ENCODE measurements at regions not wholly inside any gene's neighbourhood (a gene's known extent, or its start where the extent isn't known, plus 50 kb on each side); places are given as distances from the start of the nearest gene placed in this dataset.
"Not testable (repeated sequence)": the region's sequence is repeated elsewhere in the genome, so short reads cannot be mapped to it uniquely, and the experiment has no call there.

- intact Hi-C loops (cut with DNase I), result no loop called here
These were observed 180.8 kb upstream of the HEY2 start for GRCh38 chr6:125568609-125569008.

GRCh38 chr6:125570526-125570925 lies 178.9 kb upstream of the HEY2 start:
- intact Hi-C loops (cut with DNase I), result no loop called here
- DNase-seq, result no peak

More at GRCh38 chr6:125568609-125569008, 180.8 kb upstream of the HEY2 start:
- DNase-seq, result no peak

- no peak for DNase-seq
- intact Hi-C loops (cut with DNase I), result no loop called here
These were observed 178.2 kb upstream of the HEY2 start for GRCh38 chr6:125571207-125571755.

GRCh38 chr6:125574604-125575003 lies 174.8 kb upstream of the HEY2 start:
- intact Hi-C loops (cut with DNase I), result no loop called here
- no peak for DNase-seq

GRCh38 chr6:125577124-125577662 lies 172.2 kb upstream of the HEY2 start:
- intact Hi-C loops (cut with DNase I), result no loop called here
- no peak for DNase-seq

- DNase-seq, result peak; percentile 52 to 92 (median 80)
- intact Hi-C loops (cut with DNase I), result loop anchor here (5.0 to 10.0 kb wide), 2 partner anchors 180 to 272 kb away; no protein-coding TSS in a partner anchor
These were observed 164.9 kb upstream of the HEY2 start for GRCh38 chr6:125584468-125584939.

GRCh38 chr6:125585470-125585869 lies 164.0 kb upstream of the HEY2 start:
- intact Hi-C loops (cut with DNase I), result loop anchor here (10.0 kb wide), 1 partner anchor 179 kb away; no protein-coding TSS in a partner anchor
- DNase-seq, result no peak

GRCh38 chr6:125586074-125586473 lies 163.4 kb upstream of the HEY2 start:
- DNase-seq, result no peak
- intact Hi-C loops (cut with DNase I), result loop anchor here (10.0 kb wide), 1 partner anchor 179 kb away; no protein-coding TSS in a partner anchor

GRCh38 chr6:125586605-125587004 lies 162.8 kb upstream of the HEY2 start:
- no peak for DNase-seq
- intact Hi-C loops (cut with DNase I), result loop anchor here (10.0 kb wide), 1 partner anchor 178 kb away; no protein-coding TSS in a partner anchor

- no peak for DNase-seq
- intact Hi-C loops (cut with DNase I), result loop anchor here (10.0 kb wide), 1 partner anchor 177 kb away; no protein-coding TSS in a partner anchor
These were observed 161.5 kb upstream of the HEY2 start for GRCh38 chr6:125587666-125588632.

- intact Hi-C loops (cut with DNase I); DNase-seq: not testable (repeated sequence)
These were observed 157.6 kb upstream of the HEY2 start for GRCh38 chr6:125591796-125592195.

- intact Hi-C loops (cut with DNase I), result no loop called here
- no peak for DNase-seq
These were observed 155.7 kb upstream of the HEY2 start for GRCh38 chr6:125593746-125594145.

GRCh38 chr6:125596020-125596419 lies 153.4 kb upstream of the HEY2 start:
- intact Hi-C loops (cut with DNase I), result no loop called here
- no peak for DNase-seq

- no peak for DNase-seq
- intact Hi-C loops (cut with DNase I), result no loop called here
These were observed 151.8 kb upstream of the HEY2 start for GRCh38 chr6:125597411-125598253.

GRCh38 chr6:125598422-125598821 lies 151.0 kb upstream of the HEY2 start:
- intact Hi-C loops (cut with DNase I), result no loop called here
- DNase-seq, result peak in 7 of 42 donors; percentile 11 to 50 (median 35)

GRCh38 chr6:125604257-125604656 lies 145.2 kb upstream of the HEY2 start:
- intact Hi-C loops (cut with DNase I), result no loop called here
- DNase-seq, result no peak

GRCh38 chr6:125611573-125612344 lies 137.7 kb upstream of the HEY2 start:
- intact Hi-C loops (cut with DNase I), result loop anchor here (10.0 kb wide), 1 partner anchor 133 kb away; the partner anchor contains the start of gene HEY2
- DNase-seq, result peak in 28 of 42 donors; percentile 6 to 66 (median 28)

- no peak for DNase-seq
- intact Hi-C loops (cut with DNase I), result loop anchor here (10.0 kb wide), 1 partner anchor 132 kb away; the partner anchor contains the start of gene HEY2
These were observed 137.0 kb upstream of the HEY2 start for GRCh38 chr6:125612345-125612846.
